PFSK-1 (cell line): ENCODE measurements at regions not wholly inside any gene's neighbourhood (a gene's known extent, or its start where the extent isn't known, plus 50 kb on each side); places are given as distances from the start of the nearest gene placed in this dataset.

Source experiments
- POLR2AphosphoS5 ChIP-seq: IDR thresholded peaks from 2 replicates; pipeline ENCODE4 v1.6.1; 2012; ENCODE audit warnings: low read depth, mild to moderate bottlenecking, control low read depth, low read length, moderate library complexity
- REST ChIP-seq, 2 experiments: IDR thresholded peaks; 2 replicates each; pipeline versions ENCODE4 v1.6.1 to v1.8.0; 2011 to 2012; ENCODE audit warnings: low read depth in 2 of 2, low read length in 2 of 2, control low read depth in 1 of 2, inconsistent platforms in 1 of 2, mild to moderate bottlenecking in 1 of 2, moderate library complexity in 1 of 2; ENCODE audit not compliant: insufficient read depth in 1 of 2
- SIN3A ChIP-seq: IDR thresholded peaks from 2 replicates; pipeline ENCODE4 v1.6.1; 2012; ENCODE audit warnings: mild to moderate bottlenecking, low read length, moderate library complexity, borderline replicate concordance; ENCODE audit not compliant: insufficient read depth
- TAF1 ChIP-seq: IDR thresholded peaks from 2 replicates; pipeline ENCODE4 v1.6.1; 2012; ENCODE audit warnings: low read length, control low read depth, borderline replicate concordance; ENCODE audit not compliant: insufficient read depth

GRCh38 chr9:129258823-129259301 lies 80.8 kb upstream of the IER5L start:
- TF ChIP-seq POLR2AphosphoS5 (no peak), TAF1 (no peak), REST (IDR thresholded peaks at IDR 0.05; ENCODE audit: insufficient read depth in 1 of 2, low read depth in 2 of 2, low read length in 2 of 2) (no peak), SIN3A (no peak)
